Neural cell (in vitro differentiated cells): ENCODE measurements at regions not wholly inside any gene's neighbourhood (a gene's known extent, or its start where the extent isn't known, plus 50 kb on each side); places are given as distances from the start of the nearest gene placed in this dataset.

Experiments used
- H2AFZ ChIP-seq: fragments of 200-600, 300-800 bp; sonication (generic), shearing (Covaris generic); 2 replicates; pipeline ENCODE4 v1.6.0; 2014; ENCODE audit warnings: low read depth, mild to moderate bottlenecking, antibody characterized with exemption, low read length, moderate library complexity
- H3F3A ChIP-seq: fragments of 200-600 bp; shearing (Covaris generic); 2 replicates; pipeline ENCODE4 v1.6.1; 2016; ENCODE audit warnings: mild to moderate bottlenecking, moderate library complexity, mixed read lengths, antibody characterized with exemption, low read length; ENCODE audit not compliant: insufficient read depth, poor library complexity, severe bottlenecking
- H3K27ac ChIP-seq: fragments of 200-600, 300-800 bp; sonication (generic), shearing (Covaris generic); 2 replicates; pipeline ENCODE4 v1.5.1; 2014; ENCODE audit warnings: mild to moderate bottlenecking, low read length, moderate library complexity
- H3K27me3 ChIP-seq: fragments of 300-800, 200-600 bp; sonication (generic), shearing (Covaris generic); 2 replicates; pipeline ENCODE4 v1.6.0; 2014; ENCODE audit warnings: mild to moderate bottlenecking, low read depth, low read length, moderate library complexity; ENCODE audit not compliant: insufficient read depth
- H3K36me3 ChIP-seq: fragments of 300-800, 200-600 bp; sonication (generic), shearing (Covaris generic); 2 replicates; pipeline ENCODE4 v1.5.1; 2014; ENCODE audit warnings: mild to moderate bottlenecking, antibody characterized with exemption, low read length, moderate library complexity; ENCODE audit not compliant: insufficient read depth
- H3K4me2 ChIP-seq: fragments of 300-800, 200-600 bp; sonication (generic), shearing (Covaris generic); 2 replicates; pipeline ENCODE4 v1.6.0; 2014; ENCODE audit warnings: mild to moderate bottlenecking, low read length
- H3K4me3 ChIP-seq: fragments of 300-800, 200-600 bp; sonication (generic), shearing (Covaris generic); 2 replicates; pipeline ENCODE4 v1.5.1; 2014; ENCODE audit warnings: mild to moderate bottlenecking, low read length, moderate library complexity
- H3K79me2 ChIP-seq: fragments of 200-600 bp; shearing (Covaris generic); replicated peaks from 2 replicates; pipeline ENCODE4 v1.6.0; 2014; ENCODE audit warnings: mild to moderate bottlenecking, low read length, moderate library complexity; ENCODE audit not compliant: insufficient read depth
- H3K9ac ChIP-seq: fragments of 300-800, 200-600 bp; sonication (generic), shearing (Covaris generic); 2 replicates; pipeline ENCODE4 v1.6.1; 2016; ENCODE audit warnings: mild to moderate bottlenecking, low read length, mixed read lengths
- H3K9me2 ChIP-seq: fragments of 200-600 bp; shearing (Covaris generic); 2 replicates; pipeline ENCODE4 v1.6.1; 2016; ENCODE audit warnings: mild to moderate bottlenecking, low read length, mixed read lengths; ENCODE audit not compliant: insufficient read depth
- H3K9me3 ChIP-seq: fragments of 200-600, 300-800 bp; sonication (generic), shearing (Covaris generic); 2 replicates; pipeline ENCODE4 v1.6.1; 2016; ENCODE audit warnings: mild to moderate bottlenecking, mixed run types, low read length, moderate library complexity, mixed read lengths
- H4K20me1 ChIP-seq: fragments of 200-600 bp; shearing (Covaris generic); 2 replicates; pipeline ENCODE4 v1.6.1; 2016; ENCODE audit warnings: mild to moderate bottlenecking, mixed run types; ENCODE audit not compliant: insufficient read depth
- EP300 ChIP-seq: fragments of 450-650 bp; conservative IDR thresholded peaks from 2 replicates; pipeline ENCODE4 v1.6.1; 2014; ENCODE audit warnings: antibody characterized with exemption, mild to moderate bottlenecking, moderate library complexity; ENCODE audit not compliant: poor library complexity, severe bottlenecking
- EZH2 ChIP-seq: fragments of 200-600, 300-800 bp; shearing (Covaris generic), sonication (generic); IDR thresholded peaks from 2 replicates; pipeline ENCODE4 v1.6.1; 2014; ENCODE audit warnings: antibody characterized with exemption, low read length, borderline replicate concordance, mild to moderate bottlenecking; ENCODE audit not compliant: insufficient read depth, poor library complexity, severe bottlenecking
- MXI1 ChIP-seq: fragments of 450-650 bp; conservative IDR thresholded peaks from 2 replicates; pipeline ENCODE4 v1.6.1; 2014; ENCODE audit warnings: antibody characterized with exemption, mild to moderate bottlenecking; ENCODE audit not compliant: poor library complexity, severe bottlenecking
- POLR2AphosphoS5 ChIP-seq: IDR thresholded peaks from 2 replicates; pipeline ENCODE4 v1.6.1; 2012
- RAD21 ChIP-seq: fragments of 450-650 bp; conservative IDR thresholded peaks from 2 replicates; pipeline ENCODE4 v1.6.1; 2014; ENCODE audit warnings: antibody characterized with exemption, mild to moderate bottlenecking, moderate library complexity
- SMC3 ChIP-seq: fragments of 450-650 bp; conservative IDR thresholded peaks from 2 replicates; pipeline ENCODE4 v1.6.1; 2014; ENCODE audit warnings: antibody characterized with exemption, mild to moderate bottlenecking, moderate library complexity; ENCODE audit not compliant: poor library complexity
- TAF1 ChIP-seq: IDR thresholded peaks from 2 replicates; pipeline ENCODE4 v1.6.1; 2012; ENCODE audit warnings: low read depth
- TF ChIP-seq, protein P1 (sequence below): fragments of 450-650 bp; IDR thresholded peaks from 2 replicates; pipeline ENCODE4 v1.5.1; 2014; ENCODE audit warnings: antibody characterized with exemption, mild to moderate bottlenecking, moderate library complexity; ENCODE audit not compliant: poor library complexity, severe bottlenecking
- TF ChIP-seq, protein P2 (sequence below): IDR thresholded peaks from 2 replicates; pipeline ENCODE4 v1.6.1; 2012; ENCODE audit warnings: borderline replicate concordance

DNA sequence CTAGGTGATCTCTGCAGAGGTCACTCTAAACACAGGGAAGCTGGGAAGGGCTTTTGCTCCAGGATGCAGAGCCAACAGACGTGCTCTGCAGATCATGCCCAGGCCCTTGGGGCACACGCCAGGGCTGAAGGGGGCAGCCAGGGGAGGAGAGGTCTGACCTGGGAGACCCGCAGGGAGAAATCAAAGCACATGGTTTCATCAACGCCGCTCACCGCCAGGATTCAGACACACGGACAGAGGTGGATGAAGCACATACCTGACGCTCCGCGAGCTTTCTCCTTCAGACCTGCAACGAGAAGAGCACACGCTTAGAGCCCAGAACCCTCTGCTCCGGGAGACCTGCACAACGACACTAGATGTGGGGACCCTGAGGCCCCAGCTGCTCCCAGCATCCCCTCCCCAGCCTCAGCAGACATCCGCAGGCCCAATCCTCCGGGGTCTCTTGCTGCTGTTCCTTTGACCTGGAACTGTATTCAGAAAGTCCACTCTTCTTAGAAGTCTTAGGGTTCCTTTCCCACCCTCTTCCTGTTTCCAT, 90.7 kb upstream of the IQSEC1 start (continued):
- no peak for TF ChIP-seq RAD21

DNA sequence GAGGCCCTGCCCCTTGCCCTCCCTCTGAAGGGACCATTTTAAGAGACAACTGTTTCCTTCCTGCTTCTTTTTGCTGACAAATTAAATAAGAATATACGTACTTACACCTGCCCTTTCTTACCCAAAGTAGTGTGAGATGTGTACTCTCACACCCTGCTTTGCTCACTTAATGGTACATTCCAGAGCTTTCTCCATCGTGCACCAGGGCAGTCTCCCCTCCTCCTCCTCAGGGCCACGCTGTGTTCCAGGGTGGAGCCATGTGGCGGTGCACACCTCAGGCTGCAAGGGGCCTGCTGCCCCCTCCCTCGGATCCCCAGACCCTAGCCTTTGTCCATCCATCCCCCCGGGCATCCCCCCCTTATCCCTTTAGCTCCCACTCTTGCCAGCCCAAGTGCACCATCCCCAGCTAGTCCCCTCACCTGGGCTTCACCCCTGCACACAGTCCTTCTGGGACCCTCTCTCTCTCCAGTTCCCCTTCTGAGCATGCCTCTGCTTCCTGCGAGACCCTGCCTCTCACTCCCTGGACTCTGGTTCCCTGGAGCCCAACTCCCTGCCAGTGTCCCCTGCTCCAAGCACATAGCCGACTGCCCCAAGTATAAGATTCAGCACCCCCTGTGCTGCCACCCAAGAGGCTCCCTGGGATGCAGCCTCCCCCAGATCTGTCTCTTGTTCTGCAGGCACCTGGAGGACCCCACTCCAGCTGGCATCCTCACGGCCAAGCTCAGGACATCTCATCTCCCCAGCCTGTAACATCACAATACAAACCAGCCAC, 89.5 kb upstream of the IQSEC1 start:
- no peak for TF ChIP-seq MXI1
- TF ChIP-seq RAD21 = no peak
- TF ChIP-seq, protein P1, sequence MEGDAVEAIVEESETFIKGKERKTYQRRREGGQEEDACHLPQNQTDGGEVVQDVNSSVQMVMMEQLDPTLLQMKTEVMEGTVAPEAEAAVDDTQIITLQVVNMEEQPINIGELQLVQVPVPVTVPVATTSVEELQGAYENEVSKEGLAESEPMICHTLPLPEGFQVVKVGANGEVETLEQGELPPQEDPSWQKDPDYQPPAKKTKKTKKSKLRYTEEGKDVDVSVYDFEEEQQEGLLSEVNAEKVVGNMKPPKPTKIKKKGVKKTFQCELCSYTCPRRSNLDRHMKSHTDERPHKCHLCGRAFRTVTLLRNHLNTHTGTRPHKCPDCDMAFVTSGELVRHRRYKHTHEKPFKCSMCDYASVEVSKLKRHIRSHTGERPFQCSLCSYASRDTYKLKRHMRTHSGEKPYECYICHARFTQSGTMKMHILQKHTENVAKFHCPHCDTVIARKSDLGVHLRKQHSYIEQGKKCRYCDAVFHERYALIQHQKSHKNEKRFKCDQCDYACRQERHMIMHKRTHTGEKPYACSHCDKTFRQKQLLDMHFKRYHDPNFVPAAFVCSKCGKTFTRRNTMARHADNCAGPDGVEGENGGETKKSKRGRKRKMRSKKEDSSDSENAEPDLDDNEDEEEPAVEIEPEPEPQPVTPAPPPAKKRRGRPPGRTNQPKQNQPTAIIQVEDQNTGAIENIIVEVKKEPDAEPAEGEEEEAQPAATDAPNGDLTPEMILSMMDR = no peak
- TF ChIP-seq, protein P2, sequence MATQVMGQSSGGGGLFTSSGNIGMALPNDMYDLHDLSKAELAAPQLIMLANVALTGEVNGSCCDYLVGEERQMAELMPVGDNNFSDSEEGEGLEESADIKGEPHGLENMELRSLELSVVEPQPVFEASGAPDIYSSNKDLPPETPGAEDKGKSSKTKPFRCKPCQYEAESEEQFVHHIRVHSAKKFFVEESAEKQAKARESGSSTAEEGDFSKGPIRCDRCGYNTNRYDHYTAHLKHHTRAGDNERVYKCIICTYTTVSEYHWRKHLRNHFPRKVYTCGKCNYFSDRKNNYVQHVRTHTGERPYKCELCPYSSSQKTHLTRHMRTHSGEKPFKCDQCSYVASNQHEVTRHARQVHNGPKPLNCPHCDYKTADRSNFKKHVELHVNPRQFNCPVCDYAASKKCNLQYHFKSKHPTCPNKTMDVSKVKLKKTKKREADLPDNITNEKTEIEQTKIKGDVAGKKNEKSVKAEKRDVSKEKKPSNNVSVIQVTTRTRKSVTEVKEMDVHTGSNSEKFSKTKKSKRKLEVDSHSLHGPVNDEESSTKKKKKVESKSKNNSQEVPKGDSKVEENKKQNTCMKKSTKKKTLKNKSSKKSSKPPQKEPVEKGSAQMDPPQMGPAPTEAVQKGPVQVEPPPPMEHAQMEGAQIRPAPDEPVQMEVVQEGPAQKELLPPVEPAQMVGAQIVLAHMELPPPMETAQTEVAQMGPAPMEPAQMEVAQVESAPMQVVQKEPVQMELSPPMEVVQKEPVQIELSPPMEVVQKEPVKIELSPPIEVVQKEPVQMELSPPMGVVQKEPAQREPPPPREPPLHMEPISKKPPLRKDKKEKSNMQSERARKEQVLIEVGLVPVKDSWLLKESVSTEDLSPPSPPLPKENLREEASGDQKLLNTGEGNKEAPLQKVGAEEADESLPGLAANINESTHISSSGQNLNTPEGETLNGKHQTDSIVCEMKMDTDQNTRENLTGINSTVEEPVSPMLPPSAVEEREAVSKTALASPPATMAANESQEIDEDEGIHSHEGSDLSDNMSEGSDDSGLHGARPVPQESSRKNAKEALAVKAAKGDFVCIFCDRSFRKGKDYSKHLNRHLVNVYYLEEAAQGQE = no peak
- TF ChIP-seq SMC3 = no peak
- no peak for TF ChIP-seq EZH2
- no peak for TF ChIP-seq EP300
- no peak for TF ChIP-seq POLR2AphosphoS5
- TF ChIP-seq TAF1 = no peak
- Histone ChIP-seq H3K79me2 (no peaks in the 10 kb centered on the region), H2AFZ (no peak overlapping the region), H3K9me2 (no peaks in the 10 kb centered on the region), H3K9me3 (no peaks in the 10 kb centered on the region), H3K36me3 (no peaks in the 10 kb centered on the region), H3K9ac (no peak overlapping the region), H3K4me3 (no peak overlapping the region), H3K27ac (no peak overlapping the region), H4K20me1 (no peaks in the 10 kb centered on the region), H3K4me2 (no peak overlapping the region), H3F3A (no peaks in the 10 kb centered on the region), H3K27me3 (no peaks in the 10 kb centered on the region)

DNA sequence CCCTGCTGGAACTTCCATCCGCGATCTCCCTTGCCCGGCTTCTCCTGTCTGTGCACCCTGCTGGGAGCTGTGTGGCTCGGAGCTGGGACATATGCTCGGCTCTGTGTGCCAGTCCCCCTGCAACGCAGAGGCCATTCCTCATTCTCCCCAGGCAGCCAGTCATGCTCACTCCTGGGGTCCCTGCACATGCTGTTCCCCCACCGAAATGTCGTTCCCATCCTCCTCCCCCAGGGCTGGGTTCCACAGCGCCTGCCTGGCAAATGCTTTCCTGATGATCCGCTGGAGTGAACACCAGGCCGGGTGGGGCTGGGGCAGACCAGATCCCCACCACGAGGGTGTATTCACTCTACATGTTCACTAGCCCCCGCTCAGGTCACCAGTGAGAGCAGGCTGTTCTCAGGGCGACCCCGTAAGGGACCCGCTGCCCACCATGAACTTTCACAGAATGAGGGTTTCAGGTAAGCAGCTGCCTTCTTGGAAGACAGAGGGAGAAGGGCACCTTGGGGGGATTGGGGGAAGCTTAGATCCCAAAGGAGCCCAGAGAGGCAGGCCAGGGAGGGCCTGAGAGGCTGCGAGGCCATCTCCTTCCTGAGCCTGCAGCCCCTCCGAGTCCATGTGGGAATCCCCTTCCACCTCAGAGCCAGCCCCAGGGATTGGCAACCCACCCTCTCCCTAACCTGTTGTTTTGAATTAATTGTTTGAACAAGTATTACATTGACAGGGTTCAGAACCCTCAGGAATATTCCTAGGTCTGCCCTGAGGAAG, 88.7 kb upstream of the IQSEC1 start:
- Histone ChIP-seq H2AFZ (no peak overlapping the region), H3K9me3 (no peaks in the 10 kb centered on the region), H3K9ac (no peak overlapping the region), H3K4me2 (no peak overlapping the region), H3K36me3 (no peaks in the 10 kb centered on the region), H3K9me2 (no peaks in the 10 kb centered on the region), H4K20me1 (no peaks in the 10 kb centered on the region), H3F3A (no peaks in the 10 kb centered on the region), H3K27ac (no peak overlapping the region), H3K4me3 (no peak overlapping the region), H3K27me3 (no peaks in the 10 kb centered on the region), H3K79me2 (no peaks in the 10 kb centered on the region)
- TF ChIP-seq, protein P1 = no peak
- TF ChIP-seq SMC3 (no peak), RAD21 (no peak), TAF1 (no peak), POLR2AphosphoS5 (no peak)
